GM12874 (cell line): ENCODE measurements at regions not wholly inside any gene's neighbourhood (a gene's known extent, or its start where the extent isn't known, plus 50 kb on each side); places are given as distances from the start of the nearest gene placed in this dataset.

Source experiments
- TF ChIP-seq, protein P1 (sequence below): IDR thresholded peaks from 2 replicates; pipeline ENCODE4 v1.5.1; 2011; ENCODE audit warnings: low read depth, mild to moderate bottlenecking, control low read depth, low read length, moderate library complexity; ENCODE audit not compliant: insufficient read depth

DNA sequence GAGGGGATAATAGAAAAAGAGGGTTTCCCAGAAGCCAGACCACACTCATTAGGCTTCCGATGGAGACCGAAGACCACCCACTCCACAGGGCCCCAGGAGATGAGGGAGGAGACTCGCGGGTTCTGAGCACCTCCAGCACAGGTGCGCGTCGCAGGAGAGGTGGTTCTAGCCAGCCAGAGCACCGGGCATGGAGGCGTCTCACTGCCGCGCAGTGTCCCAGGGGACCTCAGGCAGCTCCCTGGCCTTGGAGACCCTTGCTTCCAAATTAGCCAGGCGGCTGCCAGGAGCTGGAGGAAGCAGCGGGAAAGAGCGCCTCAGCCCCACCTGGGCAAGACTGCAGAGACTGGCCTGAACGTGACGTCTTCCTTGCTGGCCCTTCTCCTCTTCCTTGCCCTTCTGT, 115.4 kb upstream of the FBXL7 start:
- TF ChIP-seq, protein P1, sequence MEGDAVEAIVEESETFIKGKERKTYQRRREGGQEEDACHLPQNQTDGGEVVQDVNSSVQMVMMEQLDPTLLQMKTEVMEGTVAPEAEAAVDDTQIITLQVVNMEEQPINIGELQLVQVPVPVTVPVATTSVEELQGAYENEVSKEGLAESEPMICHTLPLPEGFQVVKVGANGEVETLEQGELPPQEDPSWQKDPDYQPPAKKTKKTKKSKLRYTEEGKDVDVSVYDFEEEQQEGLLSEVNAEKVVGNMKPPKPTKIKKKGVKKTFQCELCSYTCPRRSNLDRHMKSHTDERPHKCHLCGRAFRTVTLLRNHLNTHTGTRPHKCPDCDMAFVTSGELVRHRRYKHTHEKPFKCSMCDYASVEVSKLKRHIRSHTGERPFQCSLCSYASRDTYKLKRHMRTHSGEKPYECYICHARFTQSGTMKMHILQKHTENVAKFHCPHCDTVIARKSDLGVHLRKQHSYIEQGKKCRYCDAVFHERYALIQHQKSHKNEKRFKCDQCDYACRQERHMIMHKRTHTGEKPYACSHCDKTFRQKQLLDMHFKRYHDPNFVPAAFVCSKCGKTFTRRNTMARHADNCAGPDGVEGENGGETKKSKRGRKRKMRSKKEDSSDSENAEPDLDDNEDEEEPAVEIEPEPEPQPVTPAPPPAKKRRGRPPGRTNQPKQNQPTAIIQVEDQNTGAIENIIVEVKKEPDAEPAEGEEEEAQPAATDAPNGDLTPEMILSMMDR, result no peak

DNA sequence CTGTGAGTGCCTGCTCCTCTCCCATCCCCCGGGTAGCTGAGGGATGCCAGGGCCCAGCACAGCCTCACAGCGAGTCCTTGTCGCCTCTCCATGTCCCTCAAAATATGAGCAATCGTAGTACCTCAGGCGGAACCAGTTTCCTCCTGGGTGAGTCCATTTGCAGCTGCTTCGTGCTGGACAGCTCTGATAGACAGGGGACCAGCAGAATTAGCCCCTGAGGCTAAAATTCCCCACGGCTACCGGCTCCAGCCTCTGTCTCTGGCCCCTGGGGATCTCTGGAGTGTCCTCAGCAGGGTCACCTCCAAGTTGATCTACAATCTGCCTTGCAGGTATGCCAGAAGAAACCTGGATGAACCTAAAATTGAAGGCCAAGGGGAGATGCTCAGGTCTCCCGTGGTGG, 115.8 kb upstream of the FBXL7 start:
- TF ChIP-seq, protein P1, result no peak

DNA sequence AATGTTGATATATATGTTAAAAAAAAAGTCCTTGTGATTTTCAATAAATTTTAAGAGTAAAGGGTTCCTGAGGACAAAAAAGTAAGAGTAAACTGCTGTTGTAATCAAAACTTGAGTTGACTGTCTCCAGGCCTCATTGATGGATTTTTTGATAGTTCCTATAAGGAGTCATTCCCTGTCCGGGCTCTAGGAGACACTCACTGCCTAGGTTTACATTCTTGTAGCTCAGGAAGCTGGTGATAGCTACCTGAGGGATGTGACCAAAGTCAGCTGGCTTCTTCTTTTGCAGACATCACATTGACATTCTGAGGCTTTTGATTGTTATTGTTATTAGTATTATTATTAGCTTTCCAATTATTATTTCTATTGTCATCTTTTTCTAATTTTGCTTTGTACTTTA, 116.5 kb upstream of the FBXL7 start:
- TF ChIP-seq, protein P1, result no peak

DNA sequence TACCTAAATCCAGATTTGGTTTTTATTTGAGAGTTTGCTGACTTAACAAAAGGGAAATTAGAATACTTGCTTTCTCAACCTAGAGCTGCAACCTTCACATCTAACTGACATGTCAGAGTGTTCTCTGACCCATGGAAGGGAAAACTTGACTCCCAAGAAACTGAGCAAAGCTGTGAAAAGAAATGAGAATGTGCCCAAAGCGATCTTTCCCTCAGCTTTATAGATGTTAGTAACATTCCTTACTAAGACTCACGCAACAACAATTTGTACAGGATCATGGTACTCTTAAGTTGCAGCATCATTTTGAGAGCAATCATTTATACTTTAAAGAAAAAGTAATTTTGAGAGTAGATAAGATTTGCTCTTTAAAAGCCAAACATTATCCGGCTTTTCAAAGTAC, 117.0 kb upstream of the FBXL7 start:
- TF ChIP-seq, protein P1, result no peak

DNA sequence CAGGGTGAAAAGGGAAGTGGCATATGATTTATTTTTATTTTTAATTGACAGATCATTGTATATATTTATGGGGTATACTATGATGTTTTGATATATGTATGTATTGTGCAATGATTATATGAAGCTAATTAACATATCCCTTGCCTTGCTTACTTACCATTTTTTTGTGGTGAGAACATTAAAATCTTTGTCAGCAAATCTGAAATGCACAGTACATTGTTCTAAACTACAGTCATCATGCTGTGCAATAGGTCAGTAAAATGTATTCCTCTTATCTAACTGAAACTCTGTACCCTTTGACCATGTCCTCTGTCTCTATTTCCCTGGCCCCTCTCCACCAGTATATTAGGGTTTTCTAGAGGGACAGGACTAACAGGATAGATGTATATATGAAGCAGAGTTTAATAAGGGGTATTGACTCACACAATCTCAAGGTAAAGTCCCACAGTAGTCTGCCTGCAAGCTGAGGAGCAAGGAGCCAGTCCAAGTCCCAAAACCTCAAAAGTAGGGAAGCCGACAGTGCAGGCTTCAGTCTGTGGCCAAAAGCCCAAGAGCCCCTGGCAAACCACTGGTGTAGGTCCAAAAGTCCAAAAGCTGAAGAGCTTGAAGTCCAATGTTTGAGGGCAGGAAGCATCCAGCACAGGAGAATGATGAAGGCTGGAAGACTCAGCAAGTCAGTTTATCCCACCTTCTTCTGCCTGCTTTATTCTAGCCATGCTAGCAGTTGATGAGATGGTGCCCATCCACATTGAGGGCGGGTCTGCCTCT, 122.2 kb upstream of the FBXL7 start:
- TF ChIP-seq, protein P1, result no peak

DNA sequence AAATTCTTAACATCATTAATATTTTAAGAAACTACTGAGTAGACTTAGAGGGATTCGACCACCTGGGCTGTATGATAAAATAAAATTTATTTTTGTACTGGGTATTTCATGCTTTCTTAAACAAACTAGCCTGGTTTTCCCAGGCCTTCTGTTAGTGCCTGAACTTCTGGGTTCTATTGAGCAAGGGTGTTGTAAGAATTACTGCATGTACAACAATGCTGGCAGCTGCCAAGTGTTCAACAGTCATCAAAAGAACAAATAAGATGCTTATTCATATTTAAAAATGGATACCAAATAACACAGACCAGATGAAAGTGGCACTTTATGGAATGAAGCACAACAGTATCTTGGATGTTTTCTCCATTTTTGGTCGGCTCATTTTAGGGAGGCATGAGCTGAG, 123.2 kb upstream of the FBXL7 start:
- TF ChIP-seq, protein P1, result no peak

DNA sequence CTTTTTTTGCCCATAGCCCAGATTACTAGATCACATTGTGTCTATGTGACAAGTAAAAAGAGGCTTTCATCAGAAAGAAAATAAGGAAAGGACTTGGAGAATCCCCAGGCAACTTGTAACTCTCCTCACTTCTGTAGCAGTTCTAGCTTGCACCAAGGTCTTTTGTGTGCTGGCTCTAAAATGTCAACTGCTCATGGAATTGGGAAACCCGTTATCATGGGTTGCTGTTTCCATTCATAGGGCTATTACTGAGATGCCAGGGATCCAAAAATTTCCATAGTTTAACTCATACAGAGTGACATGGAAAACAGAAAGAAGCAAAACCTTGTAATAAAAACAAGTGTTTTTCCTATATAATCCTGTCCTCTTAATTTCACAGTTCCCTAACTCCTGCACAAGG, 123.9 kb upstream of the FBXL7 start:
- TF ChIP-seq, protein P1, result no peak
